HG03135 (cell line): ENCODE measurements at regions not wholly inside any gene's neighbourhood (a gene's known extent, or its start where the extent isn't known, plus 50 kb on each side); places are given as distances from the start of the nearest gene placed in this dataset.

ENCODE experiments used
- ATAC-seq: cut with Tn5 transposase; IDR thresholded peaks from one replicate; pipeline ENCODE4 v1.9.1; 2021; ENCODE audit warnings: mild to moderate bottlenecking, moderate library complexity; ENCODE audit not compliant: unreplicated experiment

GRCh38 chr16:80366023-80366422, 174.8 kb upstream of the DYNLRB2 start:
- ATAC-seq = no peak

GRCh38 chr16:80362816-80363215, 178.0 kb upstream of the DYNLRB2 start:
- no peak for ATAC-seq

DNA sequence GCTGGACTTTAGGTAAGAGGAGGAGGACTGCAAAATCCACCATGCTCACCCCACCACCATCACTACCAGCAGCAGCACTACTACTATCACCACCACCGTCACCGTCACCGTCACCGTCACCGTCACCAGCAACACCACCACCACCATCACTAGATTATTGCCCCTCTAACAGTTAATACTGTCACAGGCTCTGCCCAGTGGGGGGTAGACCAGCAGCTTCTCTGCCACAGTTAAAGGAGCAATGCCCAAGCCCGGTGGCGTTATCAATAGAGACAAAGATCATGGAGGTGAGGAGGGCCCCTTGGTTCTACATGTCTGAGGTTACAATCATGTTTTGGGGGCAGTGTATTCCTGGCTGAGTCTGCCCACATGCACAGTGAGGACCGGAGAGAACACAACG, 184.4 kb upstream of the DYNLRB2 start:
- no peak for ATAC-seq

GRCh38 chr16:80355335-80355734, 185.5 kb upstream of the DYNLRB2 start:
- no peak for ATAC-seq

- ATAC-seq = no peak
Measured at GRCh38 chr16:80350061-80350460, 190.7 kb upstream of the DYNLRB2 start.

DNA sequence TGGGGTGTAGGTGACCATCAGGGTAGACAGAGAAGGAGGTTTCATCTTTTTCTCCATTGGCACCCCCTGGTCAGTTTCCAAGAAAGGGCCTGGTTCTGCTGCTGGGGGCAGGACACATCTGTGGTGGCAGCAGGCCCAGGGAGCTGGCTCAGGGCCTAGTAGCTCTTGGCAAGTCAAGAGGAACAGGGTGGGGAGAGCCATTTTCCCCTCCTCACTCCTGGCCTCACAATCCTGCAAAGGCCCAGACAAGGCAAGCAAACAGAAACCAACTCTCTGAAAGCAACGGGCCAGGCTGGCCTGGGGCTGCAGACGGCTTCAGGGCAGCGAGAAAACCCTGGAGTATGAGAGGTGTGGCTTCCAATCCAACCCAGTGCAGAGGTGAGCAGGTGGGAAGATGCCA, 192.9 kb upstream of the DYNLRB2 start:
- ATAC-seq = no peak

DNA sequence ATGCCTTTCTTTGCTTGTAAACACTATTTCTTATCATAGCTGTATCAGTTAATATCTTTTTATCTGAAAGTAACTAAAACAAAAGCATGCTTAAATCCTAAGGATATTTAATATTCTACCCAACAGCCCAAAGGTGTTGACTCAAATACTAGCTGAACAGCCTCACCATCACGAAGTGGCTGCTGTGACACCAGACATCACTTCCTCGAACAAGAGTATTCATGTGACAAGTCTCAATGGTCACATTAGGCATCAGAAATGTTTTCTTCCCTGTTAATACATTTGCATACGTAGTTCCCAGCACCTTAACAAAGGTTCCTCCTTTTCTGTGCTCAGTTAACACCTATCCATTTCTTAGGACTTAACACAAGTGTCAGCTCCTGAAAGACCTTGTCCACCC, 193.8 kb upstream of the DYNLRB2 start:
- no peak for ATAC-seq

DNA sequence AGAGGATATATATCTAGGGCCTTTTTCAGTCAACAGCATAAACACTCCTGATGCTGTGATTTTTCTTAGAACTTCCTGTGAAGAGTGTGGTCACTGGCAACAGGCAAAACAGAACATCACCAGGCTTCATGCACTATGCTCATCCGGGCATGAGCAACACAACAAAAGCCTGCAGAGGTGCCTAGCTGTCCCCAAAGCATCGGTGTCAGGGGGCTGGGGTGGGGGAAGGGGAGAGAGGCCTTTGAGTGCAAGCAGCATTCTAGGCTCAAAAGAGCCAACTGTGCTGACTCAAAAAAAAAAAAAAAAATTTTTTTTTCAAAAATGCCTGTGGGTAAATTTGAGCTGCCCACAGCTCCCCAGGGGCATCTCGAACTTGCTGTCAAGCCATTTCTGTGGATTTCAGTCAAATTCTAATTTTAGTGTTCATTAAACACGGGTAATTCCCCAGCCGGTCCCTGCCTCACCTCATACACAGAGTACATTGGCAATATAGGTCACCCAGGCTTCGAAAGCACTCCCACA, 194.6 kb upstream of the DYNLRB2 start:
- no peak for ATAC-seq

GRCh38 chr16:80345701-80346100, 195.1 kb upstream of the DYNLRB2 start:
- no peak for ATAC-seq

- no peak for ATAC-seq
Measured at GRCh38 chr16:80344570-80344969, 196.2 kb upstream of the DYNLRB2 start.

DNA sequence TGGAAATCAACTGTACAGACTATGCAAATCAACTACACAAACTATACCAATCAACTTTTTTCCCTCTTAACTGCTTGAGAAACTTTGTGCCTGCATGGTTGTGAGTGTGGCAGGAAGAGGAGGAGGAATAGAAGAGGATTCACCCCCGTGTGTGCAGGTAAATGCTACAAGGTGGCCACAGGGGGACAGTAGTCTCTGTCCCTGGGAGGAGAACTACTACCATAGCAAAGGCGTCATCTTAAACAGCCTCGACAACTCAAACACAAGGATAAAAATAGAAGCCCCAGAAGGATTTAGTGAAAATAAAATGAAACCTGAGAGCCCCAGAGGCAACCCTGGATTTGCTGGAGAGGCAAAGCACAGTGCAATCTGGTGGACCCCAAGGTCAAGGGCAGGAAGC, 199.5 kb upstream of the DYNLRB2 start:
- ATAC-seq = no peak

DNA sequence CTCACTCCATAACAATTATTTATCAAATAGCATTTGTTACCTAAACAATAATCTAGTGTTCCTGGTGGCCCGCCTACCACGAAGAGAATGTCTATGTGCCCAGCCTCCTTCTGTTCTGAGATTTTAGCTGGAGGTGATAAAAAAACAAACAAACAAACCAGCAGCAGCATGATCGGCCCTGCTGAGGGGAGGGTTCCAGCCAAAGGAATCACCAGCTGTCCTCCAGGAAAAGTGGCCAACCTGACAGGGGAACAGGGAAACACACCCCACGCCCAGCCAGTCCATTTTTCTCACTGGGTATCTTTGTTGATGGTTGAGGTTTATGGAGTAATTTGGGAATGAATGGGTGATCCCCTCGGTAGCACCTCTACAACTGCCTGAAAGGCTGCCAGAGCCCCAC, 203.0 kb upstream of the DYNLRB2 start:
- no peak for ATAC-seq

GRCh38 chr16:80330803-80331202, 210.0 kb upstream of the DYNLRB2 start:
- no peak for ATAC-seq

DNA sequence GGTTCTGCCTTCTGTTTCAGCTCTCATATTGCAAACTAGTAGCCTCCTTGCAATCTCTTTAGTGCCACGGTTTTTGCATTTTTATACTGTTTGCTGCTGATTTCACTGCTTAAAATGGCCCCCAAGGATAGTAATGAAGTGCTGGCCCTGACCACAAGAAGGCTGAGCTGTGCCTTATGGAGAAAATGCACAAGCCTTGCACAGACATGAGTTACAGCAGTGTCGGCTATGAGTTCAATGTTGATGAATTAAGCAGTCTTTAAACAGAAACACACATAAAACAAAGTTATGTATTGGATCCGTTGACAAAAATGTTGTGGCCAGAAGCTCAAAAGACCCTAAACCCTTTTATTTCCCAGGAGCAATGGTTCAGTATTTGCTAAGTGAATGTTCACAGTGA, 210.6 kb upstream of the DYNLRB2 start:
- no peak for ATAC-seq

- no peak for ATAC-seq
Measured at GRCh38 chr16:80327740-80328139, 213.1 kb upstream of the DYNLRB2 start.

- ATAC-seq = no peak
Measured at GRCh38 chr16:80324371-80324770, 216.4 kb upstream of the DYNLRB2 start.

- ATAC-seq = no peak
Measured at GRCh38 chr16:80323808-80324195, 217.0 kb upstream of the DYNLRB2 start.

DNA sequence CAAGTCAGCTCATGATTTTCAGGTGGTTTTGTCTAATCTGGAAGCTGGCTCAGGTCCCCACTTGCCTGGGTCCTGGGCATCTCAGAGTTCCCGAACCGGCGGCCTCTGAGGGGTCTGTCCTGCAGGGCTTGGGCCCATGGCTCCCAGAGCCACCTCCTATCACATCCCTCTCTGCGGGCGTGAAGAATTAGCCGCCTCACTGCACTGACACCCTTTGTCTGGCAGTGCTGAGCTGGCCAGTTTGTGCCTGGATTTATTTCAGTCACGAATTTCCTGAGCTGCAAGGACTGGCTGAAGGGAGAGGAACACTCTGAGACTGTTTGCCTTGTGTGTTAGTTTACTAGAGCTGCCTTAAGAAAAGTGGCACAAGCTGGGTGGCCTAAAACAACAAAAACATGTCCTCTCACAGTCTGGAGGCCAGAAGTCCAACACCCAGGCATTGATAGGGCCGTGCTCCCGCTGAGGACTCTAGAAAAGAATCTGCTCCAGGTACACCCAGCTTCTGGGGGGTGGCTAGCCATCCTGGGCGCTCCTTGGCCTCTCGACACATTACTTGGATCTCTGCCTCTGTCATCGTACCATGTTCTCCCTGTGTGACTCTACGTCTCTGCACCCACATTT, 217.5 kb upstream of the DYNLRB2 start:
- ATAC-seq = no peak

- ATAC-seq = no peak
Measured at GRCh38 chr16:80319181-80319580, 221.6 kb upstream of the DYNLRB2 start.

- ATAC-seq = no peak
Measured at GRCh38 chr16:80318107-80318506, 222.7 kb upstream of the DYNLRB2 start.

- ATAC-seq = no peak
Measured at GRCh38 chr16:80317599-80318037, 223.2 kb upstream of the DYNLRB2 start.

- no peak for ATAC-seq
Measured at GRCh38 chr16:80317116-80317515, 223.7 kb upstream of the DYNLRB2 start.

DNA sequence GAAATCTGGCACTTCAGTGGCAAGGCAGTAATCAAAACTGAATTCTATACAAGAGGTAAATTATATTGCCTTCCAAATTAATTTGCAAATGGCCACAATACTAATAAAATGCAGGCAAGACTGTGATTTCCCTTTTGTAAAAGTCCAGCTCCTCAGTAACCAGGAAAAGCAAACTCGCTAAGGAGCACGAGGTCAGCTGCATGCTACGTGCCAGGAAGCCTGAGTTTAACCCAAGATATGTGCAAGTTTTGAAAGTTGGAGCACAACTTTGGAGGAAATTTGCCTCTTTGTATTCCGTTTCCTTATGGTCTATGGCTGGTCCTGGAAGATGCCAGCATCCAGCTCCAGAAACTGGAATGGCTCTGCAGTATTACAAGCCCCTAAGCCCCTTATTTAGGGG, 226.8 kb upstream of the DYNLRB2 start:
- no peak for ATAC-seq
